KBM-7 (cell line): ENCODE measurements at regions not wholly inside any gene's neighbourhood (a gene's known extent, or its start where the extent isn't known, plus 50 kb on each side); places are given as distances from the start of the nearest gene placed in this dataset.
"Not testable (repeated sequence)": the region's sequence is repeated elsewhere in the genome, so short reads cannot be mapped to it uniquely, and the experiment has no call there.

ENCODE experiments used
- DNase-seq: peaks from one replicate; pipeline ENCODE4 v3.0.0-alpha.2; 2015
- in situ Hi-C: fragments of 300-500 bp; cut with MboI; formaldehyde crosslinking; loops from 2 replicates; pipeline ENCODE4 v1.14.3; 2020; ENCODE audit warnings: low sequenced_read_pairs, low pct_unique_long_range_greater_than_20kb, mixed read lengths

DNA sequence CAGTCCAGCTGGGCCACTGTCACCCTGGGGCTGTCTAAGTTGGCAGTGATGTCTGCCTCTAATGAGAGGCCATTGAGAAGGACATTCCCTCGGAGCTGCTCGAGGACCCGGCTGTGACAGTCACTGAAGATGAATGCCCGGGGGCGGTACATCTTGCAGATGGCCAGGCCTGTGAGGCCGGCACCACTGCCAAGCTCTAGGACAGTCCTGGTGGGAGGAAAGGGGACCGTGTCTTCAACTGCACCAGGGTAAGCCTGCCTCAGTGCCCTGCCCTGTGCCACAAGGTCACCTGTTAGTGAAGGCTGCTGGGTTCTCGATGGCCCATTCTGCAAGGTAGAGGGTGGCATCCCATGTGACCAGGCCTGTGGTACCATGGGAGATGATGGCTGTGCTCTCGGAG, 236.6 kb upstream of the FRG2C start:
- DNase-seq, in situ Hi-C loops: not testable (repeated sequence)

DNA sequence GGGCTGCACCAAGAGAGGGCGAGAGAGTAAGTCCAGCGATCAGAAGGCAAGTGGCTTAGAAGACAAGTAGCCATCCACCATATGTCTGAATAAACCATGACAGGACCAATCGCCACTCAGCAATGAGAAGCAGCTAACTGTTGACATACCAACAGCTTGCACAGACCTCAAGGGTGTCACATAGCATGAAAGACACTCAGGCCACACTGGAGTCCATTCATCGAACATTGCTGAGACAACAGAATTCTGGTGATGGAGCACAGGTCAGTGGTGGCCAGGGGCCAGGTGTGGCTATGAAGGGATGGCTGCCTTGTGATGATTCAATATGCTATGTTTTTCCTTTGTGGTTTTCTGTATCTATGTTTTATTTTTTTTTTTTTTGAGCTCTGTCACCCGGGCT, 236.2 kb upstream of the FRG2C start:
- DNase-seq, in situ Hi-C loops: not testable (repeated sequence)

DNA sequence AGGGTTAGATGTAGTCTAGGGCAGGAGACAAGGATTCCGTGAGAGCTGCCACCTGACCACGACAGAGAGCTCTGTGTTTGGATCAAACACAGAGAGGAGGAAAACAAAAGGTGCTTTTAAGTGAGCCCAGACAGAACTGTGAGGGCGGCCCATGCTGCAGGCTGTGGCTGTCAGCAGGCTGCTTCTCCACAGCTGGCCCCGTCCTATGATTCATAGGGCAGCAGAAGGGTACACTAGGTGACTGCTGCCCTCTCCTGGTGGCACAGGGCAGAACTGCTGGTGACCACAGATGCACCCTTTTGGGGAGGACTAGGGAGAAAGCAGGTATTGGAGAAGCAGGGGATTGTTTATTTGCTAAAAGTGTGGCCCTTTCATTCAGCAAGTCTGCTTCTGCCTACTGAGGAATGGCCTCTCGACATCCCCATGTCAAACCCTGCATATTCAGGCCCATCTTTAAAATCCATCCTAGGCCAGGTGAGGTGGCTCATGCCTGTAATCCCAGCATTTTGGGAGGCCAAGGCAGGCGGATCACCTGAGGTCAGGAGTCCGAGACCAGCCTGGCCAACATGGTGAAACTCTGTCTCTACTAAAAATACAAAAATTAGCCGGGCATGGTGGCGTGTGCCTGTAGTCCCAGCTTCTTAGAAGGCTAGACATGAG, 234.4 kb upstream of the FRG2C start:
- in situ Hi-C loops = not testable (repeated sequence)
- DNase-seq = peak; percentile 59

DNA sequence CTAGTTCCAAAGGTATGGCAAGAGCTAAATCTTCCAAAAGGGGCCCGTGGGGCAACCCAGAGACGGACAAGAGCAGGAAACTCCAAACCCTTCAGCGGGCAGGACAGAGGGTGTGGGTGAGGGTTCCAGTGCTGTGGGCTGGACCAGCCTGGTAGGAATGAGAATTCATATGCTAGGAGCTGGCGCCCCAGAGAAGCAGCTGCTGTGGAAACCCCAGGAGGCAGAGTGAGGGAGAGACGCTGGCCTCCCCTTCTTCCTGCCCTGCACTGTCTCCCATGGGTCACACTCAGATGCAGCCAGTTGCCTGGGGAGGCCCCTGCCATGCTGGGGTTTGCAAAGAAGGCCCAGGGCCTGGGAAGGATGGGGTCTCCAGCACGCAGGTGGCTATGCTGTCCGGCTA, 233.7 kb upstream of the FRG2C start:
- DNase-seq, in situ Hi-C loops: not testable (repeated sequence)

DNA sequence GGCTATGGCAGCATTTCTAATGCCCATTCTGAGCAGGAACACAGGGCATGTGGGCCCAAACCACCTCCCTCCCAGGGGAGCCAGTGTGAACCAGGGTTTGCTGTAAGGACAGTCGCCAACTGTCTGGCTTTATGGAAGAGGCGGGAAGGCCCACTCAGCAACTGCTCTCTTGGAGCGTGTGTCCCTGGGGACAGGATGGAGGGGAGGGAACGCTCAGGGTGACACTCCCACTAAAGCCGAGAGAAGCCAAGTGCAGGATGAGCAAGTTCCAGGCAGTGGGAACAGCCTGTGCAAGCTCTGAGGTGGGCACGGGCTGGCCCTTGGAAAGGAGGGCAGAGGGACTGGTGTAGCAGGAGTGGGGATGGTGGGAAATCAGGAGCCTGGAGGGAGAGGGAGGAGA, 233.0 kb upstream of the FRG2C start:
- in situ Hi-C loops = not testable (repeated sequence)

DNA sequence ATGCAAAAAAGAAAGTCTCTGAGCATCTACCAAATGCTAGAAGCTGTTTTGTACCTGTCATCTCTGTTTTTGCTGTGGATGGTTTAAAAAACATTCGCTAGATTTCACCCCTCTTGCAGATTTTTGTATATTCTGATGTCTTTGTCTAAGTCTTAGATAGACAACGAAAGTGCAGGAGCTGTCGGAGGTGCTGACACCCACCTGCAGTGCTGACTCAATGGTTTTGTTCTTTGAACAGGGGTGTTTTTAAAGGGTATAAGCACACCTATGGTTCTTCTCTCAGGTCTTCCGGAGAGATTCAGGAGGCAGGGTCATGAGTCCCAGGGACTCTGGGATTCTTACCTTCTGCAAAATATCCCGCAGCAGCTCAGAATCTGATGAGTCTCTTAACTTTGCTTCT, 231.7 kb upstream of the FRG2C start:
- DNase-seq = not testable (repeated sequence)

More for the DNA sequence above, 233.0 kb upstream of the FRG2C start:
- not testable (repeated sequence) for DNase-seq

DNA sequence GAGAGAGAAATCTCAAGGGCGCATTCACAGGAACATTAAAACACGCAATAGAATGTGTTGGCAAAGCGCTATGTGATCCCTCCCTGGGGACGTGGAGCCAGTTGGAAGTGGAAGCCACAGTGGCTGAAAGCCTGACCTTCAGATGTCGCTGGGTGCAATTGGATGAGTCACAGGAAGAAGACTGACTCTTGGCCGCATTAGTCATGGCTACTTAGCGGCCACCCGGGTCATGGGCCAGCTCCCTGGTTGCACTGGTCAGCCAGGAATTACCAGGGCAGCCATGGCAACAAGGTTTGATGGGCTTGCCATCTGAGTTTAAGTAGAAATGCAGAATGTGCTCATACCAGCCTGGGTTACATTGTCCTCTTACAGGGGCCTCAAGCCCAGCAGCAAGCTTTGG, 231.2 kb upstream of the FRG2C start:
- DNase-seq = not testable (repeated sequence)

More for the DNA sequence above, 231.7 kb upstream of the FRG2C start:
- in situ Hi-C loops = not testable (repeated sequence)

DNA sequence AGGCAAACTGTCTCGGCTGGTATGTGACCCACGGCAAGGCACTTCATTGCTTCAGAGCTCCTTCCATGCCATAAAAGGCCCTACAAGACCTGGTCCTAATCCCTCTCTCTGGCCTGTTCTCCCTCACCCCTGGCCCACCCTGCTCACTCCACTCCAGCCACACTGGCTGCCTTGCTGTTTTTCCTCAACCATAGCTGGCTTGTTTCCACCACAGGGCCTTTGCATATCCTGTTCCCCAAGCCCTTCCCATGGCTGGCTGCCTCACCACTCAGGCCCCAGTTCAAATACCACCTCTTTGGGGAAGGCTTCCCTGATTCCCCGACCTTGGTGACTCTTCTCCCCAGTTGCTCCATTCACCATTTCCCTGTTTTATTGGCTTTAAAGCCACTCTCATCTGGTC, 230.8 kb upstream of the FRG2C start:
- DNase-seq, in situ Hi-C loops: not testable (repeated sequence)

More for the DNA sequence above, 231.2 kb upstream of the FRG2C start:
- in situ Hi-C loops = not testable (repeated sequence)

DNA sequence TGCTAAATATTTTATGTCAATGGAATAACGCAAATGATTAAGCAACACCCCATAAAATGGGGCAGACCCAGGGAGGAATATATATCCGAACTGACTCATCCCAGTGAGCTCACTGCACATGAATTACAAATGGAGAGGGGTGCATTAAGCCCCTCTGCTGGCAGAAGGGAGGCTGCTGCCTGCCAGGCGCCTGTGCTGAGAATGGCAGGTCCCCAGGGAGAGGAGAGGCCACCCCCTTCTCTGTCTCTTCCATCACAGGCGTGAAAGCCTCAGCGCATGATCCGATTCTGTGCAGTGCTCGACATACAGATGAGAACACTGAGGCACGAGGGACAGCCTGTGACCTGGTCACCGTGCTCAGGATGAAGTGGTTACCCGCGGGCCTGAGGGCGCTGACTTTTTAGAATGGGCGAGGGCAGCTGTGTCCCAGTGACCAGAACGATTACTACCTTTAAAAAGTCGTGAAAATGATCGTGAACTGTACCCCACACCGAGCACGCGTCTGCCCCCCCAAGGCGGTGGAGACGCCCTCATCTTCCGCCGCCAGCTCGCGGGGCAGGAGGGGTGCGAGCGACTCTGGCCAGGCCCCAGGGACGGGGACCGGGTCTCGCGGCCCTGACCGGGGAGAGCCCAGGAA, 229.7 kb upstream of the FRG2C start:
- in situ Hi-C loops = not testable (repeated sequence)

DNA sequence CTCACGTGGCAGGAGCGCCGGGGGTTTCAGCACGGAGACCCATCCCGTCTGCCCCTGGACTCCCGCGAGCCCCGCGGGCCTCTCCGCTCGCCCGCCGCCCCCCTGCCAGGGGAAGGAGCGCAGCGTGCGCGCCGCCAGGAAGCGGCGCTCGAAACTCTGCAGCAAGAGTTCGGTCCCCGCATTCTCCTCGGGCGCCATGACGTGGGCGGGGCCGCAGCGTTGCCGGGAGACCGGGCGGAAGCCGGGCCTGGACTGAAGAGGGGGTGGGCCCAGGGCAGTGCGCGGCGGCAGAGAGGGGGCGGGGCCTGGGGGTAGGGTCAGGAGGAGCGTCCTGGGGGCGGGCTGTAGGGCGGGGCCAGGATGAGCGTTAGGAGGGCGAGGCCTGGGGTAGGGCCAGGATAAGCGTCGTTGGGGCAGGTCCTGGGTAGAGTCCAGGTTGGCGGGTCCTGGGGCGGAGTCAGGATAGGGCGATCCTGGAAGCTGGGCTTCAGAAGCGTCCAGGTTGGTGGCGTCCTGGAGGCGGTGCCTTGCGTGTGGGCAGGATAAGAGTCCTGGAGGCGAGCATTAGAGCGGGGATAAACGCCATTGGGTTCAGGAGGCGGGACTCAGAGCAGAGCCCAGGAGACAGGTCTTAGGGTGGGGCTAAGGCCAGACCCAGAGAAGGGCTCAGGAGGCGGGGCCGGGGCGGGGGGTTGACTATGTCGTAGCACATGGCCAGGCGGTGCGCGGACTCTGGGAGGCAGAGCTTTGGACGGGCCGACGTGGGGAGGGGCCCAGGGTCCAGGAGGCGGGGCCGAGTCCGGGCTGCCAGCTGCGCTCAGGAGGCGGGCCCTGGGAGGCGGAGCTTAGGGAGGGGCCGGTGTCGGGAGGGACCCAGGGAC, 229.0 kb upstream of the FRG2C start:
- DNase-seq = peak; percentile 95
- in situ Hi-C loops = not testable (repeated sequence)

More for the DNA sequence above, 229.7 kb upstream of the FRG2C start:
- peak; percentile 32 for DNase-seq

DNA sequence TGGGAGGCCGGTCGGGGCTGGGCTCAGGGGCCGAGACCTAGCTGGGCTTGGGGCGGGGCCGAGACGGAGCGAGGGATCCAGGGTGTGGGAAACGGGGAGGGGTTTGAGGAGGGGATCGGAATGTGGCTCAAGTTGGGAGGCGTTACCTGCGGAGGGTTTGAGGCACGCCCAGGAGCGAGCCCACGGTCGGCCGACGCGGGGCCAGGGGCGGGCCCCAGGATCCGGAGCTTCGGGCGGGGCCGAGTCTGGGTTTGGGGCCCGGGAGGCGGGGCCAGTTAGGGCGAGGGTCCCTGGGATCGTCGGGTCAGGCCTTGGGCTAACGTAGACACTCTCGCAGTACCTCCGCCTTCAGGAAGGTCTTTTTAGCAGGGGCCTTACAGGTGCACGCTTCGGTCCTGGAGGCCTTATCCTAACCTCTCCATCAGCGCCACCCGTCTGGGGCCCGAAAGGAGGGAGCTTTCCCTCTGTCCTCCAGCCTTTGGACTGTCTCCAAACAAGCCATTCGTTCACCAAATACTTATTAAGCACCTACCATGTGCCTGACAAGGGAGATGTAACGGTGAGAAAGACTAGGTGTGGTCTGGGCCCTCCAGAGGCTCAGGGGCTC, 228.2 kb upstream of the FRG2C start:
- peak; percentile 86 for DNase-seq
- in situ Hi-C loops = not testable (repeated sequence)

DNA sequence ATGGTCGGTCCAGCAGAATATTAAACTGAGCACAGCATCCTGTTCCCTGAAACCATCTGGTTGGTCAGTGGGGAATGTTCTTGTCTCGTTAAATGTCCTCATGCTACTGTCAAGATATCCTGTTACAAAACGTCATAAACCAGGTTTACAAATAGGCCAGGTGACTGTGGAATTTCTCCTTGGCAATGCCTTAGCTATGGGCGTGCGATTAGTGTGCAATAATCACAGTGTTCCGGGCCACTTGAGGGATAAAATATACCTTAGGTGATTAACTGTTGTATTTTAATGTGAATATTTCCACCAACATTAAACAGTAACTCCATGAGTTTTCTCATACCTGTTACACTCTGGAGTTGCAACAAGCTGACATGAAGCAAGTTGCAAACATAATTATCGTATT, 223.1 kb upstream of the FRG2C start:
- DNase-seq, in situ Hi-C loops: not testable (repeated sequence)

DNA sequence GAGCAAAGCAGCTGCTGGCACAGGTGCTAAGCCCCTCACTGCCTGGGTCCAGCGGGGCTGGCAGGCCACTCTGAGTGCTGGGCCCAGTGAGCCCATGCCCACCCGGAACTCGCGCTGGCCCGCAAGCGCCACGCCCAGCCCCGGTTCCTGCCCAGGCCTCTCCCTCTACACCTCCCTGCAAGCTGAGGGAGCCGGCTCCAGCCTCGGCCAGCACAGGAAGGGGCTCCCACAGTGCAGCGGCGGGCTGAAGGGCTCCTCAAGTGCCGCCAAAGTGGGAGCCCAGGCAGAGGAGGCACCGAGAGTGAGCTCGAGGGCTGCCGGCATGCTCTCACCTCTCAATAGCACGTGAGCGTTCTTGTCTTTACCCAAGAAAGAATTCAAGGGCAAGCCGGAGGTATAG, 219.5 kb upstream of the FRG2C start:
- DNase-seq, in situ Hi-C loops: not testable (repeated sequence)

DNA sequence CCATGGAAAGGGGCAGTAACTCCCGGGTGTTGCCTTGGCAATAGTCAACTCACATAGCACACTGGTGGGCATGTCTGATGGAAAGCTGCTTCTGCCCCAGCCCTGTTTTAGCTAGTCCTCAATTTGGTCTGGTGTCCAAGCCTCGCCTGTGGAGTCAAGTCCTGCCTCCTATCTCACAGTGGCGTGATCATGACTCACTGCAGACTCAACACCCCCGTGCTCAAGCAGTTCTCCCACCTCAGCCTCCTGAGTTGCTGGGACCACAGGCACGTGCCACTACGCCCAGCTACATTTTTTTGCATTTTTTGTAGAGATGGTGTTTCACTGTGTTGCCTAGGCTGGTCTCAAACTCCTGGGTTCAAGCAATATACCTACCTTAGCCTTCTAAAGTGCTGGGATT, 218.9 kb upstream of the FRG2C start:
- in situ Hi-C loops = not testable (repeated sequence)

DNA sequence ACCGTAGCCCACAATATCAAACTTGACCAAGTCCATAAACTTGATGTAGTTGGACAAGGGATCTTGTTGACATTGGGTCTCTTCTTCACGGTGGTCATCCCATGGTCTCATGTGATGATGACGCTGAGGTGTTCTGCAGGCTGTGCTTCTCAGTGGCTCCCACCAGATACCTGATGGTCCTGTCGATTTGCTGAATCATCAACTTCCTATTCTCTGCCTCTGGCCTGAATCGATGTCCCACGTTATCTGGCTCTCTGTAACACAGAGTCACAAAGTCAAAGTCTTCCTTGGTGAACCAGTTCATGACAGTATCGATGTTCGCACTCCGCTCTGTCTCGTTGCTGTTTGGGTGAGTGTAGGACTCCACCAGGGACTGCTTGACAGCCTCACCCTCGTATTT, 217.2 kb upstream of the FRG2C start:
- in situ Hi-C loops, DNase-seq: not testable (repeated sequence)

More for the DNA sequence above, 218.9 kb upstream of the FRG2C start:
- not testable (repeated sequence) for DNase-seq

DNA sequence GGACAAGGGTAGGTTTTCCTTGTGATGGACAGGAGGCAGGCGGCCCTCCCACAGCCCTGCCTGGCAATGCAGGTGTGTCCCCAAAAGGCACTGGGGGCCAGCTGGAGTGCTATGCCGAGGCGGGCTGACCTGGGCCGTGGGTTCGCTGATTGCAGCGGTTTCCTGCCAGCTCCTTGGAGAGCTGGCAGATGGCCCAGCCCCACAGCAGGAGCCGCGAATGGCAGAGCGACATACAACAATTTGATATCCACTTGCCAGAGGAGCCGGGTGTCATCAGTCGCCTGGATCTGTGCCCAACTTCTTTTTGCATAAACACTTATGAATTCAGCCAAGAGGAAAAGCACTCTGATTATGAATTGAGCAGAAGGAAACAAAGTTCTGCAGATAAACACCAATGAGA, 210.8 kb upstream of the FRG2C start:
- DNase-seq = peak; percentile 36
- in situ Hi-C loops = not testable (repeated sequence)

DNA sequence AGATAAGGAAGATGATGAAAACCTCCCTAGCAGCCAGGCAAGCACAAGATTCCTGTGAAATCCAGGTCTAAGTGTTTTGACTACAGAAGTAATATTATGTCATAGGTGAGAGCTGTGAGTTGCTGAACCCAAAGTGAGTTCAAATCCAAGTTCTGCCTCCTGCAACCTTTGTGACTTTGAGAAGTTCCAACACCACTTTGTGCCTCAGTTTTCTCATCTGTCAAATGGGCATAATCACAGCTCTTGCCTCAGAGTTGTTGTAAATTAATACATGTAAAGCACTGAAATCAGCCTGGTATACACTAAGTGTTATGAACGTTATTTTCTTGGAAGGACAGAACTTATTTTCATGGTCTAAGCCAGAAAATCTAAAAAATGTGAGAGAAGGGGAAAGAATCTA, 210.3 kb upstream of the FRG2C start:
- DNase-seq, in situ Hi-C loops: not testable (repeated sequence)

DNA sequence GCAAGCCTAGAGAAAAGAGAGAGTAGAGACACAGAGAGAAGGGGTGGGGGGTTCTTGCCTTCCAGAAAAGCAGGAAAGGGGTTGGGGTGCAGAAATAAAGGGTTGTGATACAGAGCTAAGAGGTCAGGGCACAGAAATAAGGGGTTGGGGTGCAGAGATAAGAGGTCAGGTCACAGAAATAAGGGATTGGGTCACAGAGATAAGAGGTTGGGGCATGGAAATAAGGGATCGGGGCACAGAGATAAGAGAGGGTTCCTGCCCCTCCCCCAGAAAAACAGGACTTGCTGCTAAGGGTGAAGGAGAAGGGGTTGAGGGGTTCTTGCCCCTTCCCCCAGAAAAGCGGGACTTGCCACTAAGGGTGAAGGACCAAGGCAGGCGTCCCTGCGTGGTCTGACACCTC, 189.6 kb upstream of the FRG2C start:
- in situ Hi-C loops, DNase-seq: not testable (repeated sequence)

DNA sequence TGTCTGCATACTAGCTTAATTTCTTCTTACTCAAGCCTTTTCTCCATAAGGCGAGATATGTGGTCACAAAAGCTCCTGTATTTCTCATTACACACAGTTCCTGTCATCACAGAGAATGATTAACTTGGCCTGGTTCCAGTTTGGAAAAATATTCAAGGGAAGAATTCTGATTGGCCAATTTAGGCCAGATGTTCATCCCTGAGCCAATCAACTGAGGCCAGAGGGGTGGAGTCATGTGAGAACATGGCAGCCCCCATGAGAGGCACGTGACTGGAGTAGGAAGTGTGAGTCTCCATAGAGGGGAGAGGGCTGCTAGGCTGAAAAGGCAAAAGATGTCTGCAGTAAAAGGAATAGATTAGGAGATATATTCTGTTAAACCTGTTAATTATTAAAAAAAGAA, 167.5 kb upstream of the FRG2C start:
- in situ Hi-C loops = not testable (repeated sequence)
- peak; percentile 7 for DNase-seq
